Stimulated activated CD4-positive, alpha-beta T cell treated with anti-CD3 and anti-CD28 coated beads, Interleukin-4, amount 100 ng/mL, for 4 hours (primary cell): ENCODE measurements at regions not wholly inside any gene's neighbourhood (a gene's known extent, or its start where the extent isn't known, plus 50 kb on each side); places are given as distances from the start of the nearest gene placed in this dataset.
A peak's percentile ranks its signal among the peaks of the same experiment; 100 is the strongest.

Experiments used
- DNase-seq, 2 experiments: peaks; one replicate each; pipeline ENCODE4 v3.0.0-alpha.2; 2020

GRCh38 chr13:24052547-24053518 is 107.7 kb upstream of the SPATA13 start:
- no peak for DNase-seq

- DNase-seq = peak; percentile 40 to 46
Observed at GRCh38 chr13:24053519-24054251, 106.8 kb upstream of the SPATA13 start.

- DNase-seq = no peak
Observed at GRCh38 chr13:24056616-24057137, 103.8 kb upstream of the SPATA13 start.

GRCh38 chr13:24060993-24061392 is 99.5 kb upstream of the SPATA13 start:
- no peak for DNase-seq

GRCh38 chr13:24063281-24063877 is 97.1 kb upstream of the SPATA13 start:
- peak in 1 of 2 experiments; percentile 36 for DNase-seq

- DNase-seq = no peak
Observed at GRCh38 chr13:24064371-24064770, 96.1 kb upstream of the SPATA13 start.

GRCh38 chr13:24065176-24065575 is 95.3 kb upstream of the SPATA13 start:
- DNase-seq = no peak

GRCh38 chr13:24066405-24067295 is 93.9 kb upstream of the SPATA13 start:
- no peak for DNase-seq

GRCh38 chr13:24068472-24068871 is 92.0 kb upstream of the SPATA13 start:
- DNase-seq = no peak

GRCh38 chr13:24071016-24071415 is 89.5 kb upstream of the SPATA13 start:
- DNase-seq = no peak

- DNase-seq = no peak
Observed at GRCh38 chr13:24071423-24072075, 89.0 kb upstream of the SPATA13 start.

- DNase-seq = no peak
Observed at GRCh38 chr13:24073657-24074056, 86.9 kb upstream of the SPATA13 start.

GRCh38 chr13:24074678-24075077 is 85.8 kb upstream of the SPATA13 start:
- no peak for DNase-seq

GRCh38 chr13:24075137-24075975 is 85.2 kb upstream of the SPATA13 start:
- no peak for DNase-seq

GRCh38 chr13:24076109-24076508 is 84.4 kb upstream of the SPATA13 start:
- no peak for DNase-seq

- no peak for DNase-seq
Observed at GRCh38 chr13:24076636-24077035, 83.9 kb upstream of the SPATA13 start.

- no peak for DNase-seq
Observed at GRCh38 chr13:24080134-24080533, 80.4 kb upstream of the SPATA13 start.

- no peak for DNase-seq
Observed at GRCh38 chr13:24081387-24081786, 79.1 kb upstream of the SPATA13 start.

- no peak for DNase-seq
Observed at GRCh38 chr13:24083141-24083540, 77.4 kb upstream of the SPATA13 start.

- no peak for DNase-seq
Observed at GRCh38 chr13:24083722-24084421, 76.6 kb upstream of the SPATA13 start.
